ENCODE measurements at regions not wholly inside any gene's neighbourhood (a gene's known extent, or its start where the extent isn't known, plus 50 kb on each side); places are given as distances from the start of the nearest gene placed in this dataset.

DNA sequence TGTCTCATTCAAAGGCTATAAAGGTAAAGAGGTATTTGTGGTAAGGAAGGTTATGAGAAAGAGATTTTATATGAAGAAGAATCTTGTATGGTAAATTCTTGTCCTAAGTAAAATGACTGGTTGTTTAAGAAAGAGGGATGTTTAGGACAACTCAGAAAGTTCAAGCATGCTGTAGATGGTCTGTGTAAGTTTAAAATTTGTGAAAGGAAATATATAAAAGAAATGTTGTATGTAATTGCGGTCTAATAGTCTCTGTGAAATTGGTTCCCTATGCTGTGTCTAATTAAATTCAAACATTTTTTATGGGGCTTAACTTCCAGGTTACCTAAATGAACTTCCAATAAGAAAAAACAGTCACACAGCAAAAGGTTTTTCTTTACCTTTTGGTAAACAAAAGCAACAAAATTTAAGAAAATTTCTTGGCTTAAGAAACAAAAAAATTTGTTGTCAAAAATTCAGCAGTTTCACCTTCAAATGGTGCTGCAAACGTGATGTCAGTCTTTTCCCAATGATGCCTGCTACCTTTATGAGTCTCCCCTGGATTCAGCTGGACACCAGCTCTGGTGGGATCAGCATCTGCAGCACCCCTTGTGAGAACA is 83.0 kb upstream of the FCN1 start:
- no peak overlapping the region for H2BK5ac ChIP-seq (ENCODE audit: insufficient read length, low read length)
- no peak overlapping the region for H3K56ac ChIP-seq (ENCODE audit: insufficient read length, low read depth, low read length)
- no peaks in the 10 kb centered on the region; the same call in 1 of the 2 replicates for H3K4me1 ChIP-seq (ENCODE audit: insufficient read depth, low read length)
- H2BK120ac ChIP-seq (ENCODE audit: low read depth, low read length, poor library complexity, severe bottlenecking), result no peak overlapping the region
- H3K79me2 ChIP-seq (ENCODE audit: insufficient read depth, low read length), result no peaks in the 10 kb centered on the region
- H3K27ac ChIP-seq (ENCODE audit: insufficient read length, low read depth, low read length), result no peak overlapping the region
- H3K9me3 Mint-ChIP-seq, result peaks cover 73 to 79% of the 10 kb centered on the region in 2 experiments
- H3K4me1 Mint-ChIP-seq, result peaks cover 9% of the 10 kb centered on the region in 2 experiments
- H3K4ac ChIP-seq (ENCODE audit: low read depth, low read length), result no peak overlapping the region
- no peak overlapping the region for H2AK5ac ChIP-seq (ENCODE audit: insufficient read length, low read length)
- no peak overlapping the region for H3K27ac Mint-ChIP-seq
- H4K5ac ChIP-seq (ENCODE audit: insufficient read length, low read depth, low read length), result no peak overlapping the region
- no peak overlapping the region for H3K23ac ChIP-seq (ENCODE audit: insufficient read length, low read depth, low read length)
- H3T11ph ChIP-seq (ENCODE audit: low read length), result no peak overlapping the region
- no peak overlapping the region for H2AFZ ChIP-seq (ENCODE audit: low read length)
- peaks cover 29% of the 10 kb centered on the region for H3K27me3 Mint-ChIP-seq (ENCODE audit: low read depth)
- no peaks in the 10 kb centered on the region for H3K79me1 ChIP-seq (ENCODE audit: insufficient read depth, low read depth, low read length, poor library complexity, severe bottlenecking)
- no peak overlapping the region for H3K4me3 Mint-ChIP-seq
- peaks cover 14 to 34% (median 26%) of the 10 kb centered on the region in 3 experiments for H3K36me3 Mint-ChIP-seq (ENCODE audit: insufficient read depth in 1 of 3, low read depth in 3 of 3)
- H2BK15ac ChIP-seq (ENCODE audit: low read depth, low read length), result no peak overlapping the region
- H3K9ac ChIP-seq (ENCODE audit: extremely low read depth, insufficient read length, low read length), result no peak overlapping the region
- no peak overlapping the region for H4K8ac ChIP-seq (replicated peaks; ENCODE audit: insufficient read length, low read depth, low read length)
- no peak overlapping the region for H3K18ac ChIP-seq (ENCODE audit: insufficient read length, low read depth, low read length)
- H3K27me3 ChIP-seq (ENCODE audit: insufficient read depth, low read length), result no peaks in the 10 kb centered on the region
- WGBS (ENCODE audit: extremely low coverage, insufficient read length, low lambda C conversion rate), result no CpG with 5 or more reads among the region's 2 CpGs
- peaks cover 37% of the 10 kb centered on the region for H3K9me3 ChIP-seq (ENCODE audit: control insufficient read depth, low read depth, low read length)
- no peak overlapping the region for H3K14ac ChIP-seq (ENCODE audit: insufficient read depth, low read length)
- no peak overlapping the region for H4K91ac ChIP-seq (ENCODE audit: insufficient read length, low read depth, low read length)
- no peaks in the 10 kb centered on the region for H3K23me2 ChIP-seq (ENCODE audit: insufficient read length, low read depth, low read length, poor library complexity, severe bottlenecking)
- TF ChIP-seq, protein P1, sequence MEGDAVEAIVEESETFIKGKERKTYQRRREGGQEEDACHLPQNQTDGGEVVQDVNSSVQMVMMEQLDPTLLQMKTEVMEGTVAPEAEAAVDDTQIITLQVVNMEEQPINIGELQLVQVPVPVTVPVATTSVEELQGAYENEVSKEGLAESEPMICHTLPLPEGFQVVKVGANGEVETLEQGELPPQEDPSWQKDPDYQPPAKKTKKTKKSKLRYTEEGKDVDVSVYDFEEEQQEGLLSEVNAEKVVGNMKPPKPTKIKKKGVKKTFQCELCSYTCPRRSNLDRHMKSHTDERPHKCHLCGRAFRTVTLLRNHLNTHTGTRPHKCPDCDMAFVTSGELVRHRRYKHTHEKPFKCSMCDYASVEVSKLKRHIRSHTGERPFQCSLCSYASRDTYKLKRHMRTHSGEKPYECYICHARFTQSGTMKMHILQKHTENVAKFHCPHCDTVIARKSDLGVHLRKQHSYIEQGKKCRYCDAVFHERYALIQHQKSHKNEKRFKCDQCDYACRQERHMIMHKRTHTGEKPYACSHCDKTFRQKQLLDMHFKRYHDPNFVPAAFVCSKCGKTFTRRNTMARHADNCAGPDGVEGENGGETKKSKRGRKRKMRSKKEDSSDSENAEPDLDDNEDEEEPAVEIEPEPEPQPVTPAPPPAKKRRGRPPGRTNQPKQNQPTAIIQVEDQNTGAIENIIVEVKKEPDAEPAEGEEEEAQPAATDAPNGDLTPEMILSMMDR (conservative IDR thresholded peaks at IDR 0.05), result no peak
- no peak overlapping the region for H2BK12ac ChIP-seq (ENCODE audit: insufficient read length, low read depth, low read length)
- H3K4me2 ChIP-seq (ENCODE audit: insufficient read depth, insufficient read length, low read length), result no peak overlapping the region
- DNase-seq, result no peak
- no peaks in the 10 kb centered on the region for H4K20me1 ChIP-seq (ENCODE audit: control insufficient read depth, insufficient read depth, insufficient read length)
- H2BK20ac ChIP-seq (ENCODE audit: low read depth, low read length, poor library complexity, severe bottlenecking), result no peak overlapping the region

Data from H9 (cell line).